Loucy (cell line): ENCODE measurements at regions not wholly inside any gene's neighbourhood (a gene's known extent, or its start where the extent isn't known, plus 50 kb on each side); places are given as distances from the start of the nearest gene placed in this dataset.

ENCODE experiments used
- H2AFZ ChIP-seq: fragments of 200-600 bp; sonication (generic); 2 replicates; pipeline ENCODE4 v1.6.0; 2016; ENCODE audit warnings: antibody characterized with exemption, mild to moderate bottlenecking, low read length, moderate library complexity
- H3F3A ChIP-seq: fragments of 200-600 bp; 2 replicates; pipeline ENCODE4 v1.6.0; 2016; ENCODE audit warnings: antibody characterized with exemption, low read depth, mild to moderate bottlenecking
- H3K27me3 ChIP-seq: fragments of 200-600 bp; sonication (generic); 2 replicates; pipeline ENCODE4 v1.6.1; 2014; ENCODE audit warnings: low read length, mild to moderate bottlenecking; ENCODE audit not compliant: insufficient read depth, poor library complexity, severe bottlenecking
- H3K36me3 ChIP-seq: fragments of 200-600 bp; sonication (generic); 2 replicates; pipeline ENCODE4 v1.6.1; 2016; ENCODE audit warnings: low read length; ENCODE audit not compliant: insufficient read depth
- H3K4me1 ChIP-seq: fragments of 200-600 bp; sonication (generic); 2 replicates; pipeline ENCODE4 v1.5.1; 2014; ENCODE audit warnings: low read length, mild to moderate bottlenecking; ENCODE audit not compliant: insufficient read depth, poor library complexity, severe bottlenecking
- H3K4me2 ChIP-seq: fragments of 200-600 bp; sonication (generic); 2 replicates; pipeline ENCODE4 v1.6.0; 2014; ENCODE audit warnings: antibody characterized with exemption, low read length, low read depth, mild to moderate bottlenecking; ENCODE audit not compliant: poor library complexity, severe bottlenecking
- H3K4me3 ChIP-seq: fragments of 200-600 bp; sonication (generic); 2 replicates; pipeline ENCODE4 v1.5.1; 2014; ENCODE audit warnings: low read length, mild to moderate bottlenecking, mixed read lengths; ENCODE audit not compliant: poor library complexity, severe bottlenecking
- H3K79me2 ChIP-seq: fragments of 200-600 bp; sonication (generic); 2 replicates; pipeline ENCODE4 v1.6.1; 2014; ENCODE audit warnings: low read length; ENCODE audit not compliant: insufficient read depth
- H3K9ac ChIP-seq: fragments of 200-600 bp; sonication (generic); 2 replicates; pipeline ENCODE4 v1.6.0; 2014; ENCODE audit warnings: mild to moderate bottlenecking, low read depth, low read length, moderate library complexity; ENCODE audit not compliant: poor library complexity, severe bottlenecking
- H3K9me2 ChIP-seq: fragments of 200-600 bp; sonication (generic); replicated peaks from 2 replicates; pipeline ENCODE4 v1.6.1; 2016; ENCODE audit warnings: low read depth, low read length, mixed read lengths
- H3K9me3 ChIP-seq: fragments of 200-600 bp; sonication (generic); 2 replicates; pipeline ENCODE4 v1.6.1; 2014; ENCODE audit warnings: mild to moderate bottlenecking, antibody characterized with exemption, low read length, low read depth; ENCODE audit not compliant: insufficient read depth
- H4K20me1 ChIP-seq: fragments of 200-600 bp; sonication (generic); 2 replicates; pipeline ENCODE4 v1.6.0; 2014; ENCODE audit warnings: antibody characterized with exemption, low read length, mild to moderate bottlenecking; ENCODE audit not compliant: insufficient read depth, poor library complexity, severe bottlenecking
- CTCF ChIP-seq: fragments of 200-600 bp; sonication (generic); conservative IDR thresholded peaks from 2 replicates; pipeline ENCODE4 v1.5.1; 2014; ENCODE audit warnings: mild to moderate bottlenecking, antibody characterized with exemption, low read length
- EZH2phosphoT487 ChIP-seq: fragments of 200-600 bp; IDR thresholded peaks from 2 replicates; pipeline ENCODE4 v1.6.1; 2018; ENCODE audit warnings: antibody characterized with exemption, mild to moderate bottlenecking, moderate library complexity, borderline replicate concordance

GRCh38 chr5:147049764-147050163 lies 171.2 kb upstream of the PPP2R2B start:
- no peak overlapping the region for H2AFZ ChIP-seq
- no peak overlapping the region for H3K9ac ChIP-seq
- no peaks in the 10 kb centered on the region for H3K27me3 ChIP-seq
- no peak overlapping the region for H3K4me3 ChIP-seq
- no peaks in the 10 kb centered on the region for H3K9me3 ChIP-seq
- no peaks in the 10 kb centered on the region for H3F3A ChIP-seq
- H3K4me2 ChIP-seq: no peak overlapping the region
- no peaks in the 10 kb centered on the region for H4K20me1 ChIP-seq
- H3K36me3 ChIP-seq: no peaks in the 10 kb centered on the region
- no peaks in the 10 kb centered on the region for H3K9me2 ChIP-seq
- H3K4me1 ChIP-seq: no peaks in the 10 kb centered on the region
- no peaks in the 10 kb centered on the region for H3K79me2 ChIP-seq
- TF ChIP-seq EZH2phosphoT487 (no peak), CTCF (no peak)

GRCh38 chr5:147050172-147050571 lies 171.6 kb upstream of the PPP2R2B start:
- Histone ChIP-seq H3K9ac (no peak overlapping the region), H3K79me2 (no peaks in the 10 kb centered on the region), H3K9me2 (no peaks in the 10 kb centered on the region), H3K9me3 (no peaks in the 10 kb centered on the region), H2AFZ (no peak overlapping the region), H3K4me2 (no peak overlapping the region), H3K4me1 (no peaks in the 10 kb centered on the region), H4K20me1 (no peaks in the 10 kb centered on the region), H3K36me3 (no peaks in the 10 kb centered on the region), H3K4me3 (no peak overlapping the region), H3K27me3 (no peaks in the 10 kb centered on the region), H3F3A (no peaks in the 10 kb centered on the region)
- no peak for TF ChIP-seq EZH2phosphoT487
- TF ChIP-seq CTCF: no peak

- Histone ChIP-seq H3K79me2 (no peaks in the 10 kb centered on the region), H3K4me2 (no peak overlapping the region), H3K4me3 (no peak overlapping the region), H3K9me3 (no peaks in the 10 kb centered on the region), H2AFZ (no peak overlapping the region), H4K20me1 (no peaks in the 10 kb centered on the region), H3K4me1 (no peaks in the 10 kb centered on the region), H3K27me3 (no peaks in the 10 kb centered on the region), H3K36me3 (no peaks in the 10 kb centered on the region), H3F3A (no peaks in the 10 kb centered on the region), H3K9me2 (no peaks in the 10 kb centered on the region), H3K9ac (no peak overlapping the region)
- no peak for TF ChIP-seq CTCF
- no peak for TF ChIP-seq EZH2phosphoT487
Measured at GRCh38 chr5:147051193-147051592, 172.6 kb upstream of the PPP2R2B start.
